C4-2B (cell line): ENCODE measurements at regions not wholly inside any gene's neighbourhood (a gene's known extent, or its start where the extent isn't known, plus 50 kb on each side); places are given as distances from the start of the nearest gene placed in this dataset.

Experiments
- H3K27ac ChIP-seq: fragments of 450-650 bp; 2 replicates; pipeline ENCODE4 v1.5.1; 2017
- CTCF ChIP-seq: fragments of 450-650 bp; conservative IDR thresholded peaks from 2 replicates; pipeline ENCODE4 v1.5.1; 2017; ENCODE audit warnings: mild to moderate bottlenecking
- ZFX ChIP-seq: fragments of 450-650 bp; IDR thresholded peaks from 2 replicates; pipeline ENCODE4 v1.6.1; 2017

DNA sequence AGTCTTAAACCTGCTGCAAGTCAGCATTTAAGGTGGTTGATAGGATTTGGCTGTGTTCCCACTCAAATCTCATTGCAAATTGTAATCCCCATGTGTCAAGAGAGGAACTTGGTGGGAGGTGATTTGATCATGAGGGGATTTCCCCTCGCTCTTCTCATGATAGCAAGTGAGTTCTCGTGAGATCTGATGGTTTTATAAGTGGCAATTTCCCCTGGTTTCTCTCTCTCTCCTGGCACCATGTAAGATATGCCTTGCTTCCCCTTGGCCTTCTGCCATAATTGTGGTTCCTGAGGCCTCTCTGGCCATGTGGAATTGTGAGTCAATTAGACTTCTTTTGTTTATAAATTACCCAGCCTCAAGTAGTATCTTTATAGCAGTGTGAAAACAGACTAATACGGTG, 84.3 kb upstream of the SMC2 start:
- H3K27ac ChIP-seq: no peak overlapping the region
- TF ChIP-seq ZFX: no peak
- TF ChIP-seq CTCF: no peak

DNA sequence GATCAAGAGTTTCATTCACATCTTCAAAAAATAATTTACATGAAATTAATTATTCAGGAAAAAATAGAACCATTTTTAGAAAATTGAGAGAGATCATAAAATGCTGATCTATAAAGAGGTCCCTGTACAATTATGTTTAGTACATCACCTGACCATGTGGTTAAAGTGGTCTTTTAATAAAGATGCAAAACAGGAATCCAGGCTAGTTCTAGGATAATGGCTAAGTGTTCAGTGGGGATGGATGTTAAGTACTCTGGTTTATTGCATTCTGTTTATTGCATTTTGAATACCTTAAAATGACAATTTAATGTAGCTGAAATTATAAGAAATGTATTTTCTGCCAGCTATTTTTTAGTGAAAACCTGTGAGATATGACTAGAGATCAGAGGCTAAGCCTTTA, 72.0 kb upstream of the SMC2 start:
- TF ChIP-seq ZFX (no peak), CTCF (no peak)
- no peak overlapping the region for H3K27ac ChIP-seq

DNA sequence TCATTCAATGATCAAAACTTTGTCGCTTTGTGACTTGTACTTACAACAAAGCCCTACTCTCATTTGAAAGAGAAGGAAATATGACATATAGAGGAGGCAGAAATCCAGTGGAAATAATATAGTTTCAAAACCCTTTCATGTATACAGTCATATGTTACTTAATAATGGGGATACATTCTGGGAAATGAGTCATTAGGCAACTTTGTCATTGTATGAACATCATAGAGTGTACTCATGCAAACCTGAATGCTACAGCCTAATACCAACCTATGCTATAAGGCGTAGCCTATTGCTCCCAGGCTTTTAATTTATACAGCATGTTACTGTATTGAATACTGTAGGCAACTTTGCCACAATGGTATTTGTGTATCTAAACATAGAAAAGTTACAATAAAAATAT, 69.0 kb upstream of the SMC2 start:
- TF ChIP-seq ZFX (no peak), CTCF (no peak)
- H3K27ac ChIP-seq: no peak overlapping the region

GRCh38 chr9:104025945-104026344, 68.2 kb upstream of the SMC2 start:
- TF ChIP-seq CTCF: no peak
- TF ChIP-seq ZFX: no peak
- H3K27ac ChIP-seq: no peak overlapping the region

DNA sequence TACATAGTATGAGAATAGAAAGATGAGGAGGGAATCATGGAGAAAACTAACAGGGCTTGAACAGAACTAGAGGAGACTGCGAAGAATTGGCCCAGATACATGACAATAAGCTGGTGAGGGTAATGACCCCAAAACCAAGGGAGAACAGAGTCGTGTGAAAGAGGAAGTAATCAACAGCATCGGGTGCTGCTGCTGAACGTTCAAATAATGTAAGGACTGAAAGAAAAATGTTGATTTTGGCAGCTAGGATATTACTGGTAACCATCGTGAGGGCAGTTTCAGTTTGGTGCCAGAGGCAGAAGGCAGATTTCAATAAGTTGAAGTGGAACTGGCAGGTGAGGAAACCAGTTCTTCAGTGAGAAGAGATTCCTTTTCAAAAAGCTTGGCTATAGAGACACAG, 66.8 kb upstream of the SMC2 start:
- no peak overlapping the region for H3K27ac ChIP-seq
- TF ChIP-seq CTCF (no peak), ZFX (no peak)

DNA sequence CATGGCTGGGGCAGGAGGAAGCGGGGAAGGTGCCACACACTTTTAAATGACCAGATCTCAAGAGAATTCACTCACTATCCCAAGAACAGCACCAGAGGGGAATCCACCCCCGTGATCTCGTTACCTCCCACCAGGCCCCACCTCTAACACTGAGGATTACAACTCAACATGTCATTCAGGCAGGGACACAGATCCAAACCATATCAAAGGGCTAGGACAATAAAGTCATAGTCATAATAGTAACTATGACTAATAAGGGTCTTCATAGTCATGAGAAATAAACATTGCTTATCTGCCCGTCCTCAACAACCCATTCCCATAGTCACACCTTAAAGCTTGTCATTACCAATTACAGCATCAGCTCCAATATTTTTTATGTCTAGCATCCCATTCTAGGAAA, 65.3 kb upstream of the SMC2 start:
- no peak overlapping the region for H3K27ac ChIP-seq
- TF ChIP-seq ZFX: no peak
- TF ChIP-seq CTCF: no peak
